ENCODE measurements at regions not wholly inside any gene's neighbourhood (a gene's known extent, or its start where the extent isn't known, plus 50 kb on each side); places are given as distances from the start of the nearest gene placed in this dataset.

DNA sequence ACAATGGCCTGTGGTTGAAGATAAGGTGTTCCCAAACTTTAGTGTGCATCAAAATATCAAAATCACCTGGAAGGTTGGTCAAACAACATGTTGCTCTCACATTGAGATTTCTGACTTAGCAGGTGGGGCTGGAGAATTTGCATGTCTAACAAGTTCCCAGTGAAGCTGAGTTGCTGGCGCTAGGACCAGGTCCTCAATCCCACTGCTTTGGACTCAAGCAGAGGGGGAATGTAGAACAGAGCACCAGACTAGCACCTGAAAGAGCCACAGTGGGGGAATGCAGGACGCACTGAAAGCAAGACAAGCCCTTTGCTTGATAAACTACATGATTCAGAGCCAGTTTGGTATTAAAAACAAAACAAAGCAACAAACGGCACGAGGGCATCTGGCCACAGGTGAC, 458.1 kb downstream of the MTRR start:
- no peak for TF ChIP-seq POLR2A (IDR thresholded peaks at IDR 0.05)
- TF ChIP-seq, protein P1, sequence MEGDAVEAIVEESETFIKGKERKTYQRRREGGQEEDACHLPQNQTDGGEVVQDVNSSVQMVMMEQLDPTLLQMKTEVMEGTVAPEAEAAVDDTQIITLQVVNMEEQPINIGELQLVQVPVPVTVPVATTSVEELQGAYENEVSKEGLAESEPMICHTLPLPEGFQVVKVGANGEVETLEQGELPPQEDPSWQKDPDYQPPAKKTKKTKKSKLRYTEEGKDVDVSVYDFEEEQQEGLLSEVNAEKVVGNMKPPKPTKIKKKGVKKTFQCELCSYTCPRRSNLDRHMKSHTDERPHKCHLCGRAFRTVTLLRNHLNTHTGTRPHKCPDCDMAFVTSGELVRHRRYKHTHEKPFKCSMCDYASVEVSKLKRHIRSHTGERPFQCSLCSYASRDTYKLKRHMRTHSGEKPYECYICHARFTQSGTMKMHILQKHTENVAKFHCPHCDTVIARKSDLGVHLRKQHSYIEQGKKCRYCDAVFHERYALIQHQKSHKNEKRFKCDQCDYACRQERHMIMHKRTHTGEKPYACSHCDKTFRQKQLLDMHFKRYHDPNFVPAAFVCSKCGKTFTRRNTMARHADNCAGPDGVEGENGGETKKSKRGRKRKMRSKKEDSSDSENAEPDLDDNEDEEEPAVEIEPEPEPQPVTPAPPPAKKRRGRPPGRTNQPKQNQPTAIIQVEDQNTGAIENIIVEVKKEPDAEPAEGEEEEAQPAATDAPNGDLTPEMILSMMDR (IDR thresholded peaks at IDR 0.05): no peak

Measured in heart left ventricle (tissue), 13 donors.